ENCODE measurements at regions not wholly inside any gene's neighbourhood (a gene's known extent, or its start where the extent isn't known, plus 50 kb on each side); places are given as distances from the start of the nearest gene placed in this dataset.
A peak's percentile ranks its signal among the peaks of the same experiment; 100 is the strongest.
"Not testable (repeated sequence)": the region's sequence is repeated elsewhere in the genome, so short reads cannot be mapped to it uniquely, and the experiment has no call there.

DNA sequence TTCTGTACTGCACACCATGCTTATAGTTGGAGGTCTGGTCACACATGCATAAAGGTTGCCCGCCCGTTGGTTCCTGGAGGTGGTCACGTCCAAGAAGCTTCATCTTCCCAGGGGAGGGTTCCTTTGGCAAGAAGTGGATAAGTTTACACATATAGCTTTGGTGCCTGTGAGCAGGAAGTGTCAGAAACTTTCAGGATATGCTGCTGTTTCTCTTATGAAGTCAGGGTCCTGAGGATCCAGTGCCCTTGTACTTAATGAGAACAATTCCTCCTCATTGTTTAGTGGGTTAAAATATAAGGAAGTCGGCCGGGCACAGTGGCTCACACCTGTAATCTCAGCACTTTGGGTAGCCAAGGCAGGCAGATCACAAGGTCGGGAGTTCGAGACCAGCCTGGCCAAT lies 115.5 kb upstream of the DUSP22 start:
- TF ChIP-seq, protein P1, sequence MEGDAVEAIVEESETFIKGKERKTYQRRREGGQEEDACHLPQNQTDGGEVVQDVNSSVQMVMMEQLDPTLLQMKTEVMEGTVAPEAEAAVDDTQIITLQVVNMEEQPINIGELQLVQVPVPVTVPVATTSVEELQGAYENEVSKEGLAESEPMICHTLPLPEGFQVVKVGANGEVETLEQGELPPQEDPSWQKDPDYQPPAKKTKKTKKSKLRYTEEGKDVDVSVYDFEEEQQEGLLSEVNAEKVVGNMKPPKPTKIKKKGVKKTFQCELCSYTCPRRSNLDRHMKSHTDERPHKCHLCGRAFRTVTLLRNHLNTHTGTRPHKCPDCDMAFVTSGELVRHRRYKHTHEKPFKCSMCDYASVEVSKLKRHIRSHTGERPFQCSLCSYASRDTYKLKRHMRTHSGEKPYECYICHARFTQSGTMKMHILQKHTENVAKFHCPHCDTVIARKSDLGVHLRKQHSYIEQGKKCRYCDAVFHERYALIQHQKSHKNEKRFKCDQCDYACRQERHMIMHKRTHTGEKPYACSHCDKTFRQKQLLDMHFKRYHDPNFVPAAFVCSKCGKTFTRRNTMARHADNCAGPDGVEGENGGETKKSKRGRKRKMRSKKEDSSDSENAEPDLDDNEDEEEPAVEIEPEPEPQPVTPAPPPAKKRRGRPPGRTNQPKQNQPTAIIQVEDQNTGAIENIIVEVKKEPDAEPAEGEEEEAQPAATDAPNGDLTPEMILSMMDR (IDR thresholded peaks at IDR 0.05; ENCODE audit: borderline replicate concordance, control extremely low read depth, extremely low read depth, insufficient read depth, missing control alignments): no peak
- DNase-seq (ENCODE audit: low spot score): no peak
- in situ Hi-C loops (cut with MboI; ENCODE audit: low sequenced_read_pairs, unreplicated experiment): no loop called here

DNA sequence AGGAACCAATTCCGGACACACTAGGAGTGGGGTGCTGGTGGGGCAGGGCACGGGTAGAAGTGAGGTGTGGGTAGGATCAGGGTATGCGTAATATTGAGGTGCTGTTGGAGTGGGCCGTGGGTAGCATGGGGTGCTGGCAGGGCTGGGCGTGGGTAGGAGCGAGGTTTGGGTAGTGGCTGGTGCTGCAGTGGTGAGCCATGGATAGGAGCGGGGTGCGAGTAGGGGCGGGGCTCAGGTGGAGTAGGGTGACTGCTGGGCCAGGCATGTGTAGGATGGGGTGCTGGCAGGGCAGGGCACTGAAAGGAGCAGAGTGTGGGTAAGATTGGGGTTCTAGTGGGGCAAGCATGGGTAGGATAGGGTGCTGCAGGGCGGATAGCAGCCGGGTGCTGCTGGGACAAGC lies 114.2 kb upstream of the DUSP22 start:
- in situ Hi-C loops (cut with MboI; ENCODE audit: low sequenced_read_pairs, unreplicated experiment): no loop called here
- TF ChIP-seq, protein P1 (IDR thresholded peaks at IDR 0.05; ENCODE audit: borderline replicate concordance, control extremely low read depth, extremely low read depth, insufficient read depth, missing control alignments): no peak
- DNase-seq (ENCODE audit: low spot score): no peak

DNA sequence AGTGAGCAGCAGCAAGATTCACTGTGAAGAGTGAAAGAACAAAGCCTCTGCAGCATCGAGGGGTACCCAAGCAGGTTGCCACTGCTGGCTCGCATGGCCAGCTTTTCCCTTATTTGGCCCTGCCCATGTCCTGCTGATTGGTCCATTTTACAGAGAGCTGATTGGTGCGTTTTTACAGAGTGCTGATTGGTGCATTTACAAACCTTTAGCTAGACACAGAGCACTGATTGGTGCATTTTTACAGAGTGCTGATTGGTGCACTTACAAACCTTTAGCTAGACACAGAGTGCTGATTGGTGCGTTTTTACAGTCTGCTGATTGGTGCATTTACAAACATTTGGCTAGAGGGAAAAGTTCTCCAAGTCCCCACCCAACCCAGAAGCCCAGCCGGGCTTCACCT lies 113.4 kb upstream of the DUSP22 start:
- DNase-seq (ENCODE audit: low spot score); in situ Hi-C loops (cut with MboI; ENCODE audit: low sequenced_read_pairs, unreplicated experiment): not testable (repeated sequence)

DNA sequence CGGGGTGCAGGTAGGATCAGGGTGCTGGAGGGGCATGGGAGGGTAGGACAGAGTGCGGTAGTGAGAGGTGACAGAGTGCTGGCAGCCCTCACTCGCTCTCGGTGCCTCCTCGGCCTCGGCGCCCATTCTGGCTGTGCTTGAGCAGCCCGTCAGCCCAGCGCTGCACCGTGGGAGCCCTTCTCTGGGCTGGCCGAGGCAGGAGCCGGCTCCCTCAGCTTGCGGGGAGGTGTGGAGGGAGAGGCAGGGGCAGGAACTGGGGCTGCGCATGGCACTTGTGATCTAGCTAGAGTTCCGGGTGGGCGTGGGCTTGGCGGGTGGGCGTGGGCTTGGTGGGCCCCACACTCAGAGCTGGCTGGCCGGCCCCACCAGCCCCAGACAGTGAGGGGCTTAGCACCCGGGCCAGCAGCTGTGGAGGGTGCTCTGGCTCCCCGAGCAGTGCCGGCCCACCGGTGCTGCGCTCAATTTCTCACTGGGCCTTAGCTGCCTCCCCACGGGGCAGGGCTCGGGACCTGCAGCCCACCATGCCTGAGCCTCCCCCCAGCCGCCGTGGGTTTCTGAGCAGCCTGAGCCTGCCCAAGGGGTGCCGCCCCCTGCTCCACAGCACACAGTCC lies 112.8 kb upstream of the DUSP22 start:
- DNase-seq (ENCODE audit: low spot score): no peak
- in situ Hi-C loops (cut with MboI; ENCODE audit: low sequenced_read_pairs, unreplicated experiment): no loop called here

DNA sequence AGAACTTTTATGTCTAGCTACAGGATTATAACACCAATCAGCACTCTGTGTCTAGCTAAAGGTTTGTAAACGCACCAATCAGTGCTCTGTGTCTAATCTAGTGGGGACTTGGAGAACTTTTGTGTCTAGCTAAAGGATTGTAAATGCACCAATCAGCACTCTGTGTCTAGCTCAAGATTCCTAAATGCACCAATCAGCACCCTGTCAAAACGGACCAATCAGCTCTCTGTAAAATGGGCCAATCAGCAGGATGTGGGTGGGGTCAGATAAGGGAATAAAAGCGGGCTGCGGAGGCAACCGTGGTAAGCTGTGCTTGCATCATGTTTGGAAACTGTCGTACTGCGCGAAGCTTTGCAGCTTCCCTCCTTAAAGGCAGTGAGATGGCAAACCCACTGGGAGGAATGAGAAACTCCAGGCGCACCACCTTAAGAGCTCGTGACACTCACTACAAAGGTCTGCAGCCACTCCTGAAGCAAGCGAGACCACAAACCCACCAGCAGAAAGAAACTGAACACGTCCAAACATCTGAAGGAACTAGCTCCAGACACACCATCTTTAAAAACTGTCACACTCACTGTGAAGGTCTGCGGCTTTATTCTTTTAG lies 112.1 kb upstream of the DUSP22 start:
- DNase-seq (ENCODE audit: low spot score); in situ Hi-C loops (cut with MboI; ENCODE audit: low sequenced_read_pairs, unreplicated experiment): not testable (repeated sequence)

More for the DNA sequence above, 112.8 kb upstream of the DUSP22 start:
- TF ChIP-seq, protein P1 (IDR thresholded peaks at IDR 0.05; ENCODE audit: borderline replicate concordance, control extremely low read depth, extremely low read depth, insufficient read depth, missing control alignments): no peak

DNA sequence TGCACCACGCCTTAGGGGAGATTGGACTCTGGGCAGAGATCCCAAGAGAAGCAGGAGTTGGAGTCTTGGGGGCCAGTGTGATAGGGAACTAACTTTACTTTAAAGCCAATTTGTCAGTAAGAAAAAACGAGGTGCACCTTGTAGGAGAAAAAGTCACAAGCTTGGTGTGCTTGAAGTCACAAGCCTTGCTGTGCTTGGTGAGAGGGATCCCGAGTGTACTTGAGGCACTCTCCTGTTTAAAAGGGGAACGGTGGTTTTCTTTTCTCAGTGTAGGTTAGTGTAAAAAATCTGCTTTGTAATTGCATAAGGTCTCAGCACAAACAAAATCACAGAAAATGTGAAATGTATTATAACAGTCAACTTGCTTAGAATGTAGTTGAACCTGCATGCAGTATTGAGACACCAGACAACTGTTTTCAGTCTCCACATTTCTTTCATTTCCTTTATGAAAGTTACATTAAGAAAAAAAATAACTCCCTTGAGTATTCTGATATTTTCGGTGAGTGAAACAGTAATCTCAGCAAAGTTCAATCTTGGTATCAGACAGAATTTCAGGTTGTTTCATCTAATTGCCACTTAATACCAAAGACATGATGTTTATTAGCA lies 111.1 kb upstream of the DUSP22 start:
- in situ Hi-C loops (cut with MboI; ENCODE audit: low sequenced_read_pairs, unreplicated experiment): no loop called here
- TF ChIP-seq, protein P1 (IDR thresholded peaks at IDR 0.05; ENCODE audit: borderline replicate concordance, control extremely low read depth, extremely low read depth, insufficient read depth, missing control alignments): no peak
- DNase-seq (ENCODE audit: low spot score): peak; percentile 71

DNA sequence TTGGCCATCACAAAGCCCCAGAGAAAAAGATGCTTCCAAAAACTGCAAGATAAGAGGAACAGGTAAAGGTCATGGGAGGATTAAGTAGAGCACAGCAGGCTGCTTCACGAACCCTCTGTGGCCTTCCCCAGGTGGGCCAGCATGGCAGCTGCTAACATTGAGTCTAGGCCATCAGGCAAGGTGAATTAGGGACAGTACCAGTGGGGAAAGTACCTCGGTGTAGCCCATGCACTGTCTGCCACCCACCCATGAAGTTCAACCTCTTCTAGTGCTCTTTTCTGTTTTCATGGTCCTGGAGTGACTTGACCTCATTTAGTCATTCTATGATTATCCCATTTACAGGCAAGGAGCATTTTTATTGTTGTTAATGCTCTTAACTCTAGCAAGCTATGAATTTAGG lies 108.6 kb upstream of the DUSP22 start:
- in situ Hi-C loops (cut with MboI; ENCODE audit: low sequenced_read_pairs, unreplicated experiment): no loop called here
- TF ChIP-seq, protein P1 (IDR thresholded peaks at IDR 0.05; ENCODE audit: borderline replicate concordance, control extremely low read depth, extremely low read depth, insufficient read depth, missing control alignments): no peak
- DNase-seq (ENCODE audit: low spot score): peak; percentile 53

All from GM13976 (cell line).